Mesendoderm (in vitro differentiated cells): ENCODE measurements at regions not wholly inside any gene's neighbourhood (a gene's known extent, or its start where the extent isn't known, plus 50 kb on each side); places are given as distances from the start of the nearest gene placed in this dataset.

Source experiments
- DNase-seq: peaks from one replicate; pipeline ENCODE4 v3.0.0; 2013
- H2AK5ac ChIP-seq: 2 replicates; pipeline ENCODE4 v1.6.1; 2013; ENCODE audit warnings: low read length, inconsistent platforms
- H2BK120ac ChIP-seq: 2 replicates; pipeline ENCODE4 v1.6.1; 2013; ENCODE audit warnings: low read depth, mild to moderate bottlenecking, low read length, moderate library complexity, mixed read lengths
- H2BK15ac ChIP-seq: replicated peaks from 2 replicates; pipeline ENCODE4 v1.6.1; 2013; ENCODE audit warnings: low read depth, mild to moderate bottlenecking, moderate library complexity
- H2BK5ac ChIP-seq: 2 replicates; pipeline ENCODE4 v1.6.1; 2013; ENCODE audit warnings: low read length, inconsistent platforms
- H3K18ac ChIP-seq: 2 replicates; pipeline ENCODE4 v1.6.1; 2013; ENCODE audit warnings: mild to moderate bottlenecking, low read length, mixed read lengths
- H3K23ac ChIP-seq: one replicate; pipeline ENCODE4 v1.6.1; 2013; ENCODE audit warnings: low read length
- H3K27ac ChIP-seq: 2 replicates; pipeline ENCODE4 v1.5.1; 2013; ENCODE audit warnings: low read depth, mild to moderate bottlenecking, inconsistent platforms, low read length, moderate library complexity
- H3K27me3 ChIP-seq: 2 replicates; pipeline ENCODE4 v1.6.1; 2013; ENCODE audit warnings: low read length, control low read depth, mild to moderate bottlenecking, inconsistent platforms; ENCODE audit not compliant: insufficient read depth, poor library complexity
- H3K36me3 ChIP-seq: 2 replicates; pipeline ENCODE4 v1.6.1; 2013; ENCODE audit warnings: low read length, inconsistent platforms; ENCODE audit not compliant: control insufficient read depth, insufficient read depth
- H3K4ac ChIP-seq: one replicate; pipeline ENCODE4 v1.6.1; 2013; ENCODE audit warnings: low read depth, mild to moderate bottlenecking, low read length, moderate library complexity
- H3K4me1 ChIP-seq: 2 replicates; pipeline ENCODE4 v1.6.1; 2013; ENCODE audit warnings: low read depth, low read length, inconsistent platforms; ENCODE audit not compliant: control insufficient read depth
- H3K4me2 ChIP-seq: 2 replicates; pipeline ENCODE4 v1.6.1; 2013; ENCODE audit warnings: low read length
- H3K4me3 ChIP-seq: 2 replicates; pipeline ENCODE4 v1.5.1; 2013; ENCODE audit warnings: mild to moderate bottlenecking, low read length
- H3K56ac ChIP-seq: one replicate; pipeline ENCODE4 v1.6.1; 2013; ENCODE audit warnings: low read length
- H3K79me1 ChIP-seq: 2 replicates; pipeline ENCODE4 v1.6.1; 2013; ENCODE audit warnings: low read length, inconsistent platforms
- H3K79me2 ChIP-seq: 2 replicates; pipeline ENCODE4 v1.6.1; 2013; ENCODE audit warnings: mild to moderate bottlenecking, low read length; ENCODE audit not compliant: control insufficient read depth, insufficient read depth
- H3K9ac ChIP-seq: 2 replicates; pipeline ENCODE4 v1.6.1; 2013; ENCODE audit warnings: low read length, inconsistent platforms
- H4K5ac ChIP-seq: one replicate; pipeline ENCODE4 v1.6.1; 2013; ENCODE audit warnings: low read length
- H4K8ac ChIP-seq: one replicate; pipeline ENCODE4 v1.6.1; 2013; ENCODE audit warnings: low read depth, mild to moderate bottlenecking, control low read depth, low read length, moderate library complexity
- WGBS: extraction: QIAGEN DNeasy Blood & Tissue Kit; methylation state at CpG from one replicate; pipeline ENCODE4 v1.1.7; 2013; ENCODE audit warnings: low lambda C conversion rate, missing lambda C conversion rate; ENCODE audit not compliant: insufficient coverage; ENCODE audit errors: extremely low coverage; 5-methylcytosine and 5-hydroxymethylcytosine counted together

GRCh38 chr22:48940266-48941032, 887.2 kb downstream of the BRD1 start:
- H4K8ac ChIP-seq, result no peak overlapping the region
- H2BK5ac ChIP-seq, result no peak overlapping the region
- H3K79me2 ChIP-seq, result no peaks in the 10 kb centered on the region
- no peaks in the 10 kb centered on the region for H3K79me1 ChIP-seq
- no peaks in the 10 kb centered on the region for H3K36me3 ChIP-seq
- no peak overlapping the region for H3K9ac ChIP-seq
- H3K23ac ChIP-seq, result no peak overlapping the region
- DNase-seq, result no peak
- WGBS, result no CpG with 5 or more reads among the region's 20 CpGs
- no peak overlapping the region for H2BK15ac ChIP-seq
- H3K27ac ChIP-seq, result no peak overlapping the region
- H3K56ac ChIP-seq, result no peak overlapping the region
- H2AK5ac ChIP-seq, result no peak overlapping the region
- H3K4me3 ChIP-seq, result no peak overlapping the region
- H3K4me2 ChIP-seq, result no peak overlapping the region
- no peaks in the 10 kb centered on the region for H3K27me3 ChIP-seq
- H3K18ac ChIP-seq, result no peak overlapping the region
- no peak overlapping the region for H4K5ac ChIP-seq
- no peak overlapping the region for H2BK120ac ChIP-seq
- H3K4me1 ChIP-seq, result no peaks in the 10 kb centered on the region
- no peak overlapping the region for H3K4ac ChIP-seq

- Histone ChIP-seq H3K56ac (no peak overlapping the region), H3K4me1 (no peaks in the 10 kb centered on the region), H4K8ac (no peak overlapping the region), H3K23ac (no peak overlapping the region), H3K4me3 (no peak overlapping the region), H3K79me1 (no peaks in the 10 kb centered on the region), H3K18ac (no peak overlapping the region), H3K9ac (no peak overlapping the region), H2BK5ac (no peak overlapping the region), H2AK5ac (no peak overlapping the region), H3K27ac (no peak overlapping the region), H3K36me3 (no peaks in the 10 kb centered on the region), H3K4ac (no peak overlapping the region), H3K4me2 (no peak overlapping the region), H2BK15ac (no peak overlapping the region), H3K27me3 (no peaks in the 10 kb centered on the region), H2BK120ac (no peak overlapping the region), H3K79me2 (no peaks in the 10 kb centered on the region), H4K5ac (no peak overlapping the region)
- DNase-seq, result no peak
- WGBS, result no CpG with 5 or more reads among the region's 31 CpGs
Measured at GRCh38 chr22:48939441-48940265, 888.0 kb downstream of the BRD1 start.

GRCh38 chr22:48938741-48939140, 888.9 kb downstream of the BRD1 start:
- Histone ChIP-seq H3K4ac (no peak overlapping the region), H3K27me3 (no peaks in the 10 kb centered on the region), H2BK15ac (no peak overlapping the region), H3K4me3 (no peak overlapping the region), H3K36me3 (no peaks in the 10 kb centered on the region), H2AK5ac (no peak overlapping the region), H2BK5ac (no peak overlapping the region), H3K27ac (no peak overlapping the region), H3K4me2 (no peak overlapping the region), H4K5ac (no peak overlapping the region), H4K8ac (no peak overlapping the region), H3K18ac (no peak overlapping the region), H3K9ac (no peak overlapping the region), H3K23ac (no peak overlapping the region), H3K56ac (no peak overlapping the region), H3K4me1 (no peaks in the 10 kb centered on the region), H3K79me2 (no peaks in the 10 kb centered on the region), H3K79me1 (no peaks in the 10 kb centered on the region), H2BK120ac (no peak overlapping the region)
- no CpG with 5 or more reads among the region's 8 CpGs for WGBS
- no peak for DNase-seq

- Histone ChIP-seq H2BK15ac (no peak overlapping the region), H3K27ac (no peak overlapping the region), H3K4me1 (no peaks in the 10 kb centered on the region), H3K56ac (no peak overlapping the region), H3K79me2 (no peaks in the 10 kb centered on the region), H3K4me2 (no peak overlapping the region), H4K8ac (no peak overlapping the region), H2BK120ac (no peak overlapping the region), H3K4ac (no peak overlapping the region), H3K27me3 (no peaks in the 10 kb centered on the region), H4K5ac (no peak overlapping the region), H3K79me1 (no peaks in the 10 kb centered on the region), H3K23ac (no peak overlapping the region), H3K36me3 (no peaks in the 10 kb centered on the region), H3K9ac (no peak overlapping the region), H2AK5ac (no peak overlapping the region), H2BK5ac (no peak overlapping the region), H3K18ac (no peak overlapping the region), H3K4me3 (no peak overlapping the region)
- DNase-seq, result no peak
- WGBS, result no CpG with 5 or more reads among the region's 12 CpGs
Measured at GRCh38 chr22:48937032-48937639, 890.5 kb downstream of the BRD1 start.

GRCh38 chr22:48936391-48936790, 891.3 kb downstream of the BRD1 start:
- H3K4me1 ChIP-seq, result no peaks in the 10 kb centered on the region
- no peaks in the 10 kb centered on the region for H3K36me3 ChIP-seq
- DNase-seq, result no peak
- H3K18ac ChIP-seq, result no peak overlapping the region
- H3K79me1 ChIP-seq, result no peaks in the 10 kb centered on the region
- no peak overlapping the region for H4K8ac ChIP-seq
- WGBS, result no CpG with 5 or more reads among the region's 4 CpGs
- H3K79me2 ChIP-seq, result no peaks in the 10 kb centered on the region
- H2BK15ac ChIP-seq, result no peak overlapping the region
- H3K23ac ChIP-seq, result no peak overlapping the region
- no peak overlapping the region for H3K4me2 ChIP-seq
- no peak overlapping the region for H2BK5ac ChIP-seq
- H4K5ac ChIP-seq, result no peak overlapping the region
- no peaks in the 10 kb centered on the region for H3K27me3 ChIP-seq
- H2AK5ac ChIP-seq, result no peak overlapping the region
- no peak overlapping the region for H3K27ac ChIP-seq
- no peak overlapping the region for H2BK120ac ChIP-seq
- no peak overlapping the region for H3K9ac ChIP-seq
- H3K56ac ChIP-seq, result no peak overlapping the region
- H3K4me3 ChIP-seq, result no peak overlapping the region
- H3K4ac ChIP-seq, result no peak overlapping the region
